Astrocyte (in vitro differentiated cells and primary cell): ENCODE measurements at regions not wholly inside any gene's neighbourhood (a gene's known extent, or its start where the extent isn't known, plus 50 kb on each side); places are given as distances from the start of the nearest gene placed in this dataset.
A peak's percentile ranks its signal among the peaks of the same experiment; 100 is the strongest.

Experiments used
- DNase-seq: peaks from one replicate; pipeline ENCODE4 v3.0.0-alpha.2; 2010; ENCODE audit warnings: low read depth
- FAIRE-seq: peaks from 2 replicates; lab custom pipeline; 2011; peaks lifted over from hg19 to GRCh38; lab: Jason Lieb, UNC
- H2AFZ ChIP-seq: 2 replicates; pipeline ENCODE4 v1.6.0; 2012; ENCODE audit warnings: low read depth, low read length, inconsistent platforms
- H3K27ac ChIP-seq: 2 replicates; pipeline ENCODE4 v1.5.1; 2011; ENCODE audit warnings: low read depth, low read length, inconsistent platforms
- H3K27me3 ChIP-seq: 2 replicates; pipeline ENCODE4 v1.6.0; 2011; ENCODE audit warnings: low read length, inconsistent platforms; ENCODE audit not compliant: insufficient read depth
- H3K36me3 ChIP-seq: 2 replicates; pipeline ENCODE4 v1.5.1; 2011; ENCODE audit warnings: low read length, inconsistent platforms; ENCODE audit not compliant: insufficient read depth
- H3K4me1 ChIP-seq: 2 replicates; pipeline ENCODE4 v1.5.1; 2011; ENCODE audit warnings: low read length, inconsistent platforms; ENCODE audit not compliant: insufficient read depth
- H3K4me2 ChIP-seq: 2 replicates; pipeline ENCODE4 v1.6.0; 2012; ENCODE audit warnings: low read length, inconsistent platforms
- H3K4me3 ChIP-seq: 2 replicates; pipeline ENCODE4 v1.5.1; 2011; ENCODE audit warnings: low read depth, mild to moderate bottlenecking, low read length, inconsistent platforms; ENCODE audit not compliant: insufficient read depth
- H3K79me2 ChIP-seq: 2 replicates; pipeline ENCODE4 v1.6.0; 2012; ENCODE audit warnings: mild to moderate bottlenecking, low read length, inconsistent platforms; ENCODE audit not compliant: insufficient read depth
- H3K9ac ChIP-seq: 2 replicates; pipeline ENCODE4 v1.6.0; 2012; ENCODE audit warnings: mild to moderate bottlenecking, low read length, inconsistent platforms
- H3K9me3 ChIP-seq: 2 replicates; pipeline ENCODE4 v1.5.1; 2012; ENCODE audit warnings: low read depth, mild to moderate bottlenecking, low read length, inconsistent platforms; ENCODE audit not compliant: insufficient read depth
- H4K20me1 ChIP-seq: 2 replicates; pipeline ENCODE4 v1.6.0; 2012; ENCODE audit warnings: low read length, inconsistent platforms; ENCODE audit not compliant: insufficient read depth
- H3K27ac Mint-ChIP-seq: one replicate; pipeline ENCODE4 v1.8.0; 2021; ENCODE audit warnings: mild to moderate bottlenecking, mixed read lengths; ENCODE audit not compliant: unreplicated experiment
- H3K27me3 Mint-ChIP-seq: one replicate; pipeline ENCODE4 v1.8.0; 2021; ENCODE audit warnings: low read depth, mixed read lengths; ENCODE audit not compliant: unreplicated experiment
- H3K36me3 Mint-ChIP-seq: one replicate; pipeline ENCODE4 v1.8.0; 2021; ENCODE audit warnings: low read depth, mixed read lengths; ENCODE audit not compliant: unreplicated experiment
- H3K4me1 Mint-ChIP-seq: one replicate; pipeline ENCODE4 v1.8.0; 2021; ENCODE audit warnings: low read depth, mixed read lengths; ENCODE audit not compliant: unreplicated experiment
- H3K4me3 Mint-ChIP-seq: one replicate; pipeline ENCODE4 v1.8.0; 2021; ENCODE audit warnings: mild to moderate bottlenecking, moderate library complexity, mixed read lengths; ENCODE audit not compliant: unreplicated experiment
- H3K9me3 Mint-ChIP-seq: one replicate; pipeline ENCODE4 v1.8.0; 2021; ENCODE audit warnings: mild to moderate bottlenecking, mixed read lengths; ENCODE audit not compliant: unreplicated experiment
- EZH2 ChIP-seq: IDR thresholded peaks from 2 replicates; pipeline ENCODE4 v1.6.1; 2012; ENCODE audit warnings: mild to moderate bottlenecking, low read length, inconsistent platforms; ENCODE audit not compliant: insufficient read depth
- TF ChIP-seq, protein P1 (sequence below): IDR thresholded peaks from 2 replicates; pipeline ENCODE4 v1.5.1; 2011; ENCODE audit warnings: low read depth, mild to moderate bottlenecking, inconsistent platforms, low read length, moderate library complexity; ENCODE audit not compliant: insufficient read depth

DNA sequence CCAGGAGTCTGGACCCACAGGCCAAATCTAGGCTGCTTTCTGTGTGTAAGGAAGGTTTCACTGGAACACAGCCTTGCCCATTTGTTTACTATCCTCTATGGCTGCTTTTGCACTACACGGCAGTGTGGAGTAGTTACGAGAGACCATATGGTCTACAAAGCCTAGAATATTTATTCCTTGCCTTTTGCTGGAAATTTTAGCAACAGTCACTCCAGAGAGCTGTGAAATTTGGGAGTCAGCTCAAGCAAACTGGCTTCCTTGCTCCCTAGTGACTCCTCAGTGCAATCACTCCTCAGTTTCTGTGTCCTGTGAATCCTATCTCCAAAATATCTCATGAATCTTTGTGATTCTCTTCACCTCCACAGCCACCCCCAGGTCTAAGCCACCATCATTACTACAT is 99.0 kb upstream of the CPEB2 start:
- Histone ChIP-seq H3K4me3 (no peak overlapping the region), H3K4me1 (no peaks in the 10 kb centered on the region), H3K9ac (no peak overlapping the region), H3K9me3 (no peaks in the 10 kb centered on the region), H3K27me3 (peaks cover 4% of the 10 kb centered on the region), H3K36me3 (no peaks in the 10 kb centered on the region), H3K27ac (no peak overlapping the region), H4K20me1 (no peaks in the 10 kb centered on the region), H2AFZ (no peak overlapping the region), H3K4me2 (no peak overlapping the region), H3K79me2 (no peaks in the 10 kb centered on the region)
- peaks cover 2% of the 10 kb centered on the region for H3K9me3 Mint-ChIP-seq
- no peaks in the 10 kb centered on the region for H3K36me3 Mint-ChIP-seq
- no peak for DNase-seq
- H3K27me3 Mint-ChIP-seq, result peaks cover 11% of the 10 kb centered on the region
- no peak overlapping the region for H3K27ac Mint-ChIP-seq
- no peak overlapping the region for H3K4me3 Mint-ChIP-seq
- TF ChIP-seq, protein P1, sequence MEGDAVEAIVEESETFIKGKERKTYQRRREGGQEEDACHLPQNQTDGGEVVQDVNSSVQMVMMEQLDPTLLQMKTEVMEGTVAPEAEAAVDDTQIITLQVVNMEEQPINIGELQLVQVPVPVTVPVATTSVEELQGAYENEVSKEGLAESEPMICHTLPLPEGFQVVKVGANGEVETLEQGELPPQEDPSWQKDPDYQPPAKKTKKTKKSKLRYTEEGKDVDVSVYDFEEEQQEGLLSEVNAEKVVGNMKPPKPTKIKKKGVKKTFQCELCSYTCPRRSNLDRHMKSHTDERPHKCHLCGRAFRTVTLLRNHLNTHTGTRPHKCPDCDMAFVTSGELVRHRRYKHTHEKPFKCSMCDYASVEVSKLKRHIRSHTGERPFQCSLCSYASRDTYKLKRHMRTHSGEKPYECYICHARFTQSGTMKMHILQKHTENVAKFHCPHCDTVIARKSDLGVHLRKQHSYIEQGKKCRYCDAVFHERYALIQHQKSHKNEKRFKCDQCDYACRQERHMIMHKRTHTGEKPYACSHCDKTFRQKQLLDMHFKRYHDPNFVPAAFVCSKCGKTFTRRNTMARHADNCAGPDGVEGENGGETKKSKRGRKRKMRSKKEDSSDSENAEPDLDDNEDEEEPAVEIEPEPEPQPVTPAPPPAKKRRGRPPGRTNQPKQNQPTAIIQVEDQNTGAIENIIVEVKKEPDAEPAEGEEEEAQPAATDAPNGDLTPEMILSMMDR, result no peak
- no peak for TF ChIP-seq EZH2
- FAIRE-seq, result no peak
- peaks cover 9% of the 10 kb centered on the region for H3K4me1 Mint-ChIP-seq

DNA sequence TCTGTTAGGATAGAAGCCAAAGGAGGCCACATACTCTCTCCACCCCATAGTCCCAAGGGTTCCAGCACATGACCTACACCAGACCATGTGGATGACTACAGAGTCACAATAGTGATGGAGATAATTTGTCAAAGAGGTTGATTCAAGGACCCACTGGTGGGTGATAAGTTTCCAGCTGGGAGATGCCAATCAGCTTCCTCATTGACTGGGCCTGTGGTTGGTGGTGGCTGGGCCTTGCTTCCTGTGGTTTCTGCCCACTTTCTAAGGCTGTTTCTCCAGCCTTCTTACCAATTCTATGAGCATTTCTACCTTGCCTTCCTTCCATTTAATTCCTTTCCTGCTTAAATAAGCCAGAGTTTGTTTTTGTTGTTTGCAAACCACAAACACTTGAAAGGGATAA is 95.5 kb upstream of the CPEB2 start:
- no peak overlapping the region for H3K4me3 Mint-ChIP-seq
- no peak overlapping the region for H3K9ac ChIP-seq
- DNase-seq (peak; percentile 4), FAIRE-seq (no peak)
- no peak overlapping the region for H3K4me2 ChIP-seq
- H2AFZ ChIP-seq, result no peak overlapping the region
- no peaks in the 10 kb centered on the region for H3K36me3 Mint-ChIP-seq
- H3K27me3 Mint-ChIP-seq, result peaks cover 19% of the 10 kb centered on the region
- peaks cover 8% of the 10 kb centered on the region for H3K4me1 ChIP-seq
- no peaks in the 10 kb centered on the region for H4K20me1 ChIP-seq
- peaks cover 23% of the 10 kb centered on the region for H3K4me1 Mint-ChIP-seq
- H3K4me3 ChIP-seq, result no peak overlapping the region
- no peak overlapping the region for H3K27ac Mint-ChIP-seq
- H3K9me3 ChIP-seq, result no peaks in the 10 kb centered on the region
- TF ChIP-seq, protein P1, result no peak
- no peak for TF ChIP-seq EZH2
- H3K27me3 ChIP-seq, result peaks cover 14% of the 10 kb centered on the region
- H3K9me3 Mint-ChIP-seq, result peaks cover 2% of the 10 kb centered on the region
- no peaks in the 10 kb centered on the region for H3K79me2 ChIP-seq
- H3K36me3 ChIP-seq, result no peaks in the 10 kb centered on the region
- no peak overlapping the region for H3K27ac ChIP-seq

DNA sequence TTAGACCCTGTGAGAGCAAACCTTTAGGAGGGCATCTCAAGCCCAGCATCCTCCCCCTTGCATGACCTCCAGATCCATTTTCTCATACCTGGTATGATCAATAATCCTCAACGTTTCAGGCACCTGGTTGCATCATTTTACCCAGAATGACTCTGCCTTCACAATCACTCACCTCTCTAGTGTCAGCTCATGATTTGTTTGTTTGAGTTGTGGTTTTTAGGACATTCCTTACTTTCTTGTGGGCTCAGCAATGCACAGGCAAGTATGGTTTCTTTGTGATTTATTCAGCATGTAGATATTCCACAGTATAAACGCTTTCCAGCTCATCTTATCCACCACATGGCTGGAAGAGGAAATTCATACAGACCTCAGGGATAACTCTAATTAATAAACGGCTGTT is 93.6 kb upstream of the CPEB2 start:
- Histone ChIP-seq H3K4me2 (no peak overlapping the region), H3K36me3 (no peaks in the 10 kb centered on the region), H4K20me1 (no peaks in the 10 kb centered on the region), H3K4me3 (no peak overlapping the region), H3K79me2 (no peaks in the 10 kb centered on the region), H3K27me3 (peaks cover 10% of the 10 kb centered on the region), H3K27ac (no peak overlapping the region), H3K9ac (no peak overlapping the region), H2AFZ (no peak overlapping the region), H3K4me1 (peaks cover 8% of the 10 kb centered on the region), H3K9me3 (no peaks in the 10 kb centered on the region)
- peak; percentile 51 for DNase-seq
- H3K4me1 Mint-ChIP-seq, result peaks cover 23% of the 10 kb centered on the region
- FAIRE-seq, result peak; percentile 29
- no peaks in the 10 kb centered on the region for H3K36me3 Mint-ChIP-seq
- no peak overlapping the region for H3K4me3 Mint-ChIP-seq
- TF ChIP-seq, protein P1, result no peak
- no peak for TF ChIP-seq EZH2
- H3K27ac Mint-ChIP-seq, result peak overlapping the region; percentile 76
- H3K9me3 Mint-ChIP-seq, result peaks cover 2% of the 10 kb centered on the region
- H3K27me3 Mint-ChIP-seq, result peaks cover 14% of the 10 kb centered on the region
